KOPT-K1 (cell line): ENCODE measurements at regions not wholly inside any gene's neighbourhood (a gene's known extent, or its start where the extent isn't known, plus 50 kb on each side); places are given as distances from the start of the nearest gene placed in this dataset.

Experiments
- H3K27ac ChIP-seq: fragments of 200-600 bp; sonication (generic); 2 replicates; pipeline ENCODE4 v1.5.1; 2016; ENCODE audit warnings: antibody characterized with exemption, mild to moderate bottlenecking, low read depth, low read length; ENCODE audit not compliant: poor library complexity, severe bottlenecking
- H3K36me3 ChIP-seq: fragments of 200-600 bp; sonication (generic); 2 replicates; pipeline ENCODE4 v1.5.1; 2017; ENCODE audit warnings: antibody characterized with exemption, mild to moderate bottlenecking, low read length, moderate library complexity; ENCODE audit not compliant: insufficient read depth
- H3K9me3 ChIP-seq: fragments of 200-600 bp; sonication (generic); 2 replicates; pipeline ENCODE4 v1.5.1; 2017; ENCODE audit warnings: antibody characterized with exemption, low read length, mild to moderate bottlenecking; ENCODE audit not compliant: insufficient read depth, poor library complexity, severe bottlenecking

GRCh38 chr4:14850455-14851097 lies 151.7 kb upstream of the CPEB2 start:
- Histone ChIP-seq H3K36me3 (no peaks in the 10 kb centered on the region), H3K9me3 (no peaks in the 10 kb centered on the region), H3K27ac (no peak overlapping the region)

GRCh38 chr4:14853176-14853943 lies 148.9 kb upstream of the CPEB2 start:
- Histone ChIP-seq H3K27ac (no peak overlapping the region), H3K9me3 (no peaks in the 10 kb centered on the region), H3K36me3 (no peaks in the 10 kb centered on the region)

- no peak overlapping the region for H3K27ac ChIP-seq
Observed at GRCh38 chr4:14855719-14856061, 146.6 kb upstream of the CPEB2 start.

GRCh38 chr4:14856062-14856933 lies 146.0 kb upstream of the CPEB2 start:
- no peaks in the 10 kb centered on the region for H3K9me3 ChIP-seq
- H3K36me3 ChIP-seq = no peaks in the 10 kb centered on the region
- no peak overlapping the region for H3K27ac ChIP-seq

More at GRCh38 chr4:14855719-14856061, 146.6 kb upstream of the CPEB2 start:
- Histone ChIP-seq H3K9me3 (no peaks in the 10 kb centered on the region), H3K36me3 (no peaks in the 10 kb centered on the region)

- Histone ChIP-seq H3K9me3 (no peaks in the 10 kb centered on the region), H3K36me3 (no peaks in the 10 kb centered on the region), H3K27ac (no peak overlapping the region)
Observed at GRCh38 chr4:14856934-14857235, 145.4 kb upstream of the CPEB2 start.

GRCh38 chr4:14857475-14857874 lies 144.8 kb upstream of the CPEB2 start:
- Histone ChIP-seq H3K9me3 (no peaks in the 10 kb centered on the region), H3K27ac (no peak overlapping the region), H3K36me3 (no peaks in the 10 kb centered on the region)

- H3K9me3 ChIP-seq = no peaks in the 10 kb centered on the region
- H3K36me3 ChIP-seq = no peaks in the 10 kb centered on the region
- no peak overlapping the region for H3K27ac ChIP-seq
Observed at GRCh38 chr4:14857981-14858380, 144.3 kb upstream of the CPEB2 start.

- H3K9me3 ChIP-seq = no peaks in the 10 kb centered on the region
- H3K27ac ChIP-seq = no peak overlapping the region
- no peaks in the 10 kb centered on the region for H3K36me3 ChIP-seq
Observed at GRCh38 chr4:14862891-14863290, 139.4 kb upstream of the CPEB2 start.

- no peak overlapping the region for H3K27ac ChIP-seq
- H3K36me3 ChIP-seq = no peaks in the 10 kb centered on the region
- H3K9me3 ChIP-seq = no peaks in the 10 kb centered on the region
Observed at GRCh38 chr4:14863418-14864364, 138.6 kb upstream of the CPEB2 start.

- Histone ChIP-seq H3K9me3 (no peaks in the 10 kb centered on the region), H3K27ac (no peak overlapping the region)
Observed at GRCh38 chr4:14864365-14865030, 137.8 kb upstream of the CPEB2 start.

GRCh38 chr4:14865031-14865366 lies 137.3 kb upstream of the CPEB2 start:
- Histone ChIP-seq H3K27ac (no peak overlapping the region), H3K9me3 (no peaks in the 10 kb centered on the region)

More at GRCh38 chr4:14864365-14865030, 137.8 kb upstream of the CPEB2 start:
- no peaks in the 10 kb centered on the region for H3K36me3 ChIP-seq

GRCh38 chr4:14865804-14866203 lies 136.5 kb upstream of the CPEB2 start:
- no peaks in the 10 kb centered on the region for H3K36me3 ChIP-seq
- H3K9me3 ChIP-seq = no peaks in the 10 kb centered on the region
- H3K27ac ChIP-seq = no peak overlapping the region

More at GRCh38 chr4:14865031-14865366, 137.3 kb upstream of the CPEB2 start:
- no peaks in the 10 kb centered on the region for H3K36me3 ChIP-seq

GRCh38 chr4:14867847-14868246 lies 134.4 kb upstream of the CPEB2 start:
- H3K36me3 ChIP-seq = no peaks in the 10 kb centered on the region
- H3K27ac ChIP-seq = no peak overlapping the region
- H3K9me3 ChIP-seq = no peaks in the 10 kb centered on the region
